ENCODE measurements at regions not wholly inside any gene's neighbourhood (a gene's known extent, or its start where the extent isn't known, plus 50 kb on each side); places are given as distances from the start of the nearest gene placed in this dataset.
"Not testable (repeated sequence)": the region's sequence is repeated elsewhere in the genome, so short reads cannot be mapped to it uniquely, and the experiment has no call there.

GRCh38 chr7:19973581-19973980, 200.2 kb upstream of the TMEM196 start:
- TF ChIP-seq Cebpa-rat (IDR thresholded peaks at IDR 0.05), result no peak
- no peak overlapping the region for H3K9ac ChIP-seq
- peaks cover 0 to 4% (median 0%) of the 10 kb centered on the region in 11 experiments; a peak in 1 of 22 replicates for H3K9me3 ChIP-seq (replicated peaks in 1 of 11)
- no peaks in the 10 kb centered on the region for H4K20me1 ChIP-seq
- H3K27me3 ChIP-seq, result no peaks in the 10 kb centered on the region
- no peak overlapping the region for H3K4me3 ChIP-seq
- H3K4me2 ChIP-seq, result no peak overlapping the region
- peaks cover 0 to 6% (median 0%) of the 10 kb centered on the region in 10 experiments; a peak in 1 of 20 replicates for H3K4me1 ChIP-seq
- no peaks in the 10 kb centered on the region for H3K36me3 ChIP-seq
- H3K27ac ChIP-seq, result no peak overlapping the region

GRCh38 chr7:19972876-19973275, 199.5 kb upstream of the TMEM196 start:
- H3K9ac ChIP-seq, result no peak overlapping the region
- H3K27ac ChIP-seq, result no peak overlapping the region
- H3K4me2 ChIP-seq, result no peak overlapping the region
- no peaks in the 10 kb centered on the region for H3K27me3 ChIP-seq
- no peaks in the 10 kb centered on the region for H3K9me3 ChIP-seq (replicated peaks in 1 of 11)
- TF ChIP-seq Cebpa-rat (IDR thresholded peaks at IDR 0.05), result no peak
- no peak overlapping the region for H3K4me3 ChIP-seq
- peaks cover 0 to 6% (median 0%) of the 10 kb centered on the region in 10 experiments; a peak in 1 of 20 replicates for H3K4me1 ChIP-seq
- no peaks in the 10 kb centered on the region for H4K20me1 ChIP-seq
- no peaks in the 10 kb centered on the region for H3K36me3 ChIP-seq

GRCh38 chr7:19971956-19972355, 198.5 kb upstream of the TMEM196 start:
- Histone ChIP-seq H3K4me1 (peaks cover 0 to 6% (median 0%) of the 10 kb centered on the region in 10 experiments; a peak in 1 of 20 replicates), H3K27me3 (no peaks in the 10 kb centered on the region), H3K36me3 (no peaks in the 10 kb centered on the region), H3K27ac (no peak overlapping the region), H4K20me1 (no peaks in the 10 kb centered on the region), H3K9ac (no peak overlapping the region), H3K9me3 (replicated peaks in 1 of 11) (no peaks in the 10 kb centered on the region), H3K4me2 (no peak overlapping the region), H3K4me3 (no peak overlapping the region)
- no peak for TF ChIP-seq Cebpa-rat (IDR thresholded peaks at IDR 0.05)

GRCh38 chr7:19970514-19970913, 197.1 kb upstream of the TMEM196 start:
- peaks cover 0 to 6% (median 0%) of the 10 kb centered on the region in 10 experiments; a peak in 1 of 20 replicates for H3K4me1 ChIP-seq
- no peaks in the 10 kb centered on the region for H3K27me3 ChIP-seq
- no peak overlapping the region for H3K9ac ChIP-seq
- H4K20me1 ChIP-seq, result no peaks in the 10 kb centered on the region
- no peak overlapping the region for H3K4me3 ChIP-seq
- H3K27ac ChIP-seq, result no peak overlapping the region
- H3K36me3 ChIP-seq, result no peaks in the 10 kb centered on the region
- no peak overlapping the region for H3K4me2 ChIP-seq
- no peaks in the 10 kb centered on the region for H3K9me3 ChIP-seq (replicated peaks in 1 of 11)
- TF ChIP-seq Cebpa-rat (IDR thresholded peaks at IDR 0.05), result no peak

- H3K9me3 ChIP-seq (replicated peaks in 1 of 11), result no peaks in the 10 kb centered on the region
- H3K4me2 ChIP-seq, result no peak overlapping the region
- H3K27me3 ChIP-seq, result no peaks in the 10 kb centered on the region
- H3K36me3 ChIP-seq, result no peaks in the 10 kb centered on the region
- TF ChIP-seq Cebpa-rat (IDR thresholded peaks at IDR 0.05), result no peak
- no peak overlapping the region for H3K4me3 ChIP-seq
- no peaks in the 10 kb centered on the region for H4K20me1 ChIP-seq
- H3K27ac ChIP-seq, result no peak overlapping the region
- H3K9ac ChIP-seq, result no peak overlapping the region
- peaks cover 0 to 6% (median 0%) of the 10 kb centered on the region in 10 experiments; a peak in 1 of 20 replicates for H3K4me1 ChIP-seq
These were observed 196.6 kb upstream of the TMEM196 start for GRCh38 chr7:19969859-19970493.

- no peaks in the 10 kb centered on the region for H3K9me3 ChIP-seq (replicated peaks in 1 of 11)
- TF ChIP-seq Cebpa-rat (IDR thresholded peaks at IDR 0.05), result no peak
- H3K36me3 ChIP-seq, result no peaks in the 10 kb centered on the region
- H3K4me2 ChIP-seq, result no peak overlapping the region
- no peak overlapping the region for H3K27ac ChIP-seq
- peaks cover 0 to 4% (median 0%) of the 10 kb centered on the region in 10 experiments; a peak in 1 of 20 replicates for H3K4me1 ChIP-seq
- H4K20me1 ChIP-seq, result no peaks in the 10 kb centered on the region
- H3K9ac ChIP-seq, result no peak overlapping the region
- no peak overlapping the region for H3K4me3 ChIP-seq
- no peaks in the 10 kb centered on the region for H3K27me3 ChIP-seq
These were observed 190.8 kb upstream of the TMEM196 start for GRCh38 chr7:19964246-19964645.

GRCh38 chr7:19963695-19964094, 190.3 kb upstream of the TMEM196 start:
- no peaks in the 10 kb centered on the region for H3K27me3 ChIP-seq
- H3K4me1 ChIP-seq, result no peaks in the 10 kb centered on the region
- no peaks in the 10 kb centered on the region for H3K36me3 ChIP-seq
- H4K20me1 ChIP-seq, result no peaks in the 10 kb centered on the region
- no peak overlapping the region for H3K4me2 ChIP-seq
- no peak overlapping the region for H3K9ac ChIP-seq
- no peaks in the 10 kb centered on the region for H3K9me3 ChIP-seq (replicated peaks in 1 of 11)
- no peak for TF ChIP-seq Cebpa-rat (IDR thresholded peaks at IDR 0.05)
- no peak overlapping the region for H3K4me3 ChIP-seq
- H3K27ac ChIP-seq, result no peak overlapping the region

GRCh38 chr7:19958309-19958896, 185.0 kb upstream of the TMEM196 start:
- H3K4me2 ChIP-seq, result no peak overlapping the region
- peaks cover 0 to 4% (median 0%) of the 10 kb centered on the region in 10 experiments; a peak in 1 of 20 replicates for H3K4me1 ChIP-seq
- H3K36me3 ChIP-seq, result no peaks in the 10 kb centered on the region

GRCh38 chr7:19957664-19958063, 184.2 kb upstream of the TMEM196 start:
- 0 out of 22 replicates have a peak overlapping the region, but pooled peaks of 1 of the 11 experiments have one; percentile 3 for H3K27ac ChIP-seq
- H3K4me1 ChIP-seq, result peaks cover 0 to 4% (median 0%) of the 10 kb centered on the region in 10 experiments; a peak in 1 of 20 replicates
- no peaks in the 10 kb centered on the region for H4K20me1 ChIP-seq
- TF ChIP-seq Cebpa-rat (IDR thresholded peaks at IDR 0.05), result no peak
- H3K36me3 ChIP-seq, result no peaks in the 10 kb centered on the region
- H3K9ac ChIP-seq, result no peak overlapping the region
- H3K27me3 ChIP-seq, result no peaks in the 10 kb centered on the region
- peaks cover 0 to 21% (median 12%) of the 10 kb centered on the region in 11 experiments; a peak in 17 of 22 replicates for H3K9me3 ChIP-seq (replicated peaks in 1 of 11)
- no peak overlapping the region for H3K4me2 ChIP-seq
- no peak overlapping the region for H3K4me3 ChIP-seq

More at GRCh38 chr7:19958309-19958896, 185.0 kb upstream of the TMEM196 start:
- H3K27ac ChIP-seq, result no peak overlapping the region
- TF ChIP-seq Cebpa-rat (IDR thresholded peaks at IDR 0.05), result no peak
- H3K9ac ChIP-seq, result no peak overlapping the region
- H3K27me3 ChIP-seq, result no peaks in the 10 kb centered on the region
- H4K20me1 ChIP-seq, result no peaks in the 10 kb centered on the region
- no peak overlapping the region for H3K4me3 ChIP-seq
- peaks cover 0 to 21% (median 12%) of the 10 kb centered on the region in 11 experiments; a peak in 17 of 22 replicates for H3K9me3 ChIP-seq (replicated peaks in 1 of 11)

GRCh38 chr7:19954166-19954565, 180.7 kb upstream of the TMEM196 start:
- H3K9me3 ChIP-seq (replicated peaks in 1 of 11), result peaks cover 0 to 21% (median 12%) of the 10 kb centered on the region in 11 experiments; a peak in 17 of 22 replicates
- not testable (repeated sequence) for H3K9ac ChIP-seq, H4K20me1 ChIP-seq, H3K27ac ChIP-seq, H3K4me1 ChIP-seq, H3K27me3 ChIP-seq, H3K4me2 ChIP-seq, H3K4me3 ChIP-seq, H3K36me3 ChIP-seq

GRCh38 chr7:19953411-19953810, 180.0 kb upstream of the TMEM196 start:
- not testable (repeated sequence) for H3K4me1 ChIP-seq, H3K4me2 ChIP-seq, H3K9ac ChIP-seq, H3K27me3 ChIP-seq, H4K20me1 ChIP-seq, H3K4me3 ChIP-seq, H3K27ac ChIP-seq, H3K36me3 ChIP-seq
- peaks cover 0 to 21% (median 12%) of the 10 kb centered on the region in 11 experiments; a peak in 17 of 22 replicates for H3K9me3 ChIP-seq (replicated peaks in 1 of 11)

Data from BLaER1 treated with 17β-estradiol and CSF1 and Interleukin-3, amounts not matched to agents 10 nM and 100 nM (cell line).